LHCN-M2 (cell line): ENCODE measurements at regions not wholly inside any gene's neighbourhood (a gene's known extent, or its start where the extent isn't known, plus 50 kb on each side); places are given as distances from the start of the nearest gene placed in this dataset.

Experiments
- DNase-seq: peaks from one replicate; pipeline ENCODE4 v3.0.0-alpha.2; 2012; ENCODE audit warnings: low read depth

GRCh38 chr21:21722731-21723130 lies 724.5 kb downstream of the NCAM2 start:
- no peak for DNase-seq

GRCh38 chr21:21730512-21730911 lies 732.3 kb downstream of the NCAM2 start:
- DNase-seq = peak; percentile 6

- DNase-seq = no peak
These were observed 733.4 kb downstream of the NCAM2 start for GRCh38 chr21:21731626-21732025.

- DNase-seq = no peak
These were observed 735.9 kb downstream of the NCAM2 start for GRCh38 chr21:21734088-21734487.

- no peak for DNase-seq
These were observed 739.0 kb downstream of the NCAM2 start for GRCh38 chr21:21737186-21737585.

- DNase-seq = no peak
These were observed 742.0 kb downstream of the NCAM2 start for GRCh38 chr21:21740207-21740606.

- no peak for DNase-seq
These were observed 752.1 kb downstream of the NCAM2 start for GRCh38 chr21:21750124-21750825.

GRCh38 chr21:21751286-21751685 lies 753.1 kb downstream of the NCAM2 start:
- DNase-seq = no peak

- no peak for DNase-seq
These were observed 764.6 kb downstream of the NCAM2 start for GRCh38 chr21:21762855-21763254.

- DNase-seq = no peak
These were observed 766.1 kb downstream of the NCAM2 start for GRCh38 chr21:21764281-21764680.

GRCh38 chr21:21767276-21767675 lies 769.1 kb downstream of the NCAM2 start:
- no peak for DNase-seq

GRCh38 chr21:21788591-21788990 lies 790.4 kb downstream of the NCAM2 start:
- no peak for DNase-seq

GRCh38 chr21:21801921-21802320 lies 803.7 kb downstream of the NCAM2 start:
- DNase-seq = no peak

- no peak for DNase-seq
These were observed 808.7 kb downstream of the NCAM2 start for GRCh38 chr21:21806711-21807597.

GRCh38 chr21:21807598-21807903 lies 809.3 kb downstream of the NCAM2 start:
- DNase-seq = peak; percentile 79

- DNase-seq = no peak
These were observed 815.1 kb downstream of the NCAM2 start for GRCh38 chr21:21813289-21813688.

GRCh38 chr21:21813934-21814333 lies 815.7 kb downstream of the NCAM2 start:
- no peak for DNase-seq

- no peak for DNase-seq
These were observed 818.6 kb downstream of the NCAM2 start for GRCh38 chr21:21816778-21817177.

GRCh38 chr21:21818898-21819297 lies 820.7 kb downstream of the NCAM2 start:
- DNase-seq = no peak

GRCh38 chr21:21828130-21828529 lies 829.9 kb downstream of the NCAM2 start:
- no peak for DNase-seq

- DNase-seq = no peak
These were observed 832.8 kb downstream of the NCAM2 start for GRCh38 chr21:21831036-21831435.

- peak; percentile 11 for DNase-seq
These were observed 847.7 kb downstream of the NCAM2 start for GRCh38 chr21:21845901-21846300.

- no peak for DNase-seq
These were observed 853.0 kb downstream of the NCAM2 start for GRCh38 chr21:21851205-21851604.
